Body of pancreas (tissue), 4 donors: ENCODE measurements at regions not wholly inside any gene's neighbourhood (a gene's known extent, or its start where the extent isn't known, plus 50 kb on each side); places are given as distances from the start of the nearest gene placed in this dataset.

ENCODE experiments used
- CTCF ChIP-seq, 7 experiments: fragments of 450-650 bp in 4 of 7; fragments of 200-600 bp in 3 of 7; sonication (generic) in 3 of 7; IDR thresholded peaks; one replicate each; pipeline ENCODE4 v1.5.1; 2016 to 2019; ENCODE audit warnings: antibody characterized with exemption in 7 of 7
- POLR2A ChIP-seq, 3 donors: fragments of 450-650 bp; IDR thresholded peaks; one replicate each; pipeline ENCODE4 v1.6.1; 2016; ENCODE audit warnings: antibody characterized with exemption in 3 of 3, mild to moderate bottlenecking in 2 of 3

DNA sequence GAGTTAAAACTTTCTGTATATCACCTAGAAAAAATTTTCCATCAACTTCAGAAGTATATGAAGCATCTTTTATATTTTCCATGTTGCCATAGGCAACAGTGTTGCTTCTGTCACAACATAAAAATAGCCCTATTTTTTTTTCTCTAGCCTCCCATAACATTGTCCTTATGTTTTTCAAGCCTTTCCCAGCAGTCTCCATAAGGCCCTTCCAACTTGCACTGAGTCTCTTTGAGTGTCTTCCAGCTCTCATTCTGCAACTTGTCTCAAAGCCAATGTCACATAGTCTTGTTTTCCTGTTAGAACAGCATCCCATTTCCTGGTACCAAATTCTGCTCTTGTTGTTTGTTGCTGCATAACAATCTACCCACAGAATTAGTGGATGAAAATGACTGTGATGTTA, 1055.5 kb upstream of the GHITM start:
- TF ChIP-seq CTCF (IDR thresholded peaks at IDR 0.05) (no peak), POLR2A (IDR thresholded peaks at IDR 0.05) (no peak)
